22Rv1 (cell line): ENCODE measurements at regions not wholly inside any gene's neighbourhood (a gene's known extent, or its start where the extent isn't known, plus 50 kb on each side); places are given as distances from the start of the nearest gene placed in this dataset.

ENCODE experiments used
- H3K27ac ChIP-seq: fragments of 450-650 bp; 2 replicates; pipeline ENCODE4 v1.5.1; 2017
- ZFX ChIP-seq: fragments of 450-650 bp; IDR thresholded peaks from 2 replicates; pipeline ENCODE4 v1.6.1; 2017; ENCODE audit warnings: antibody characterized with exemption, borderline replicate concordance
- TF ChIP-seq, protein P1 (sequence below): fragments of 450-650 bp; IDR thresholded peaks from 2 replicates; pipeline ENCODE4 v1.5.1; 2017; ENCODE audit warnings: mild to moderate bottlenecking

DNA sequence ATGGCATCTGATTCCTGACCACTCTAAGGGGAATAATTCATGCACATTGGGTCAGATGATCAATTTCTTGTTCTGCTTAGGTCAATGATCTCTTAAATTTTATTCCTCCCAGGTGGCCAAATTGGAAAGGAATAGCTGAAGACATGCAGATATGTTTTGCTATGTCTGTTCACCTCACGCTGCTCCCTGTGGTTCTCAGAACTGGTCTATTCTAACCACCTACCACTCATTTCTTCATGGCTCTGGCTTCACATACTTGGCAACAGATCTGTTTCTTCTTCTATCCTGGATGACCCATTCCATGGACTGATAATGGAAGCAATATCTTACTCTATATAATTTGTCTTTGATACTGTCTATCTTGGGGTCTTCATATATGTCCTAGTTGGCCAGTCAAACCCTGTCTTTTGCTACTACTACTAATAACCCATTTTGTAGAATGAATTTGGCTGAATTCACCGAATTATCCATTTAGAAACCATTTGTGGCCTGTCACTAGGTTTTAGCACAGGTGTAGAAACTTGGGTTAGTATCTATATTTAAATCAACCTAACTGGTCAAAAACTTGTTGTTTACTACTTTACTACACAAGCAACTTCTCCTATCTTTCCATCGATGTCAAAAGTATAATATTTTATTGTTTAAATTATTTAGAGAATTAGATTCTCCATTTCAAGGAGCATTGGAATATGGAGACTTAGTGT is 650.9 kb downstream of the TLE4 start:
- TF ChIP-seq, protein P1, sequence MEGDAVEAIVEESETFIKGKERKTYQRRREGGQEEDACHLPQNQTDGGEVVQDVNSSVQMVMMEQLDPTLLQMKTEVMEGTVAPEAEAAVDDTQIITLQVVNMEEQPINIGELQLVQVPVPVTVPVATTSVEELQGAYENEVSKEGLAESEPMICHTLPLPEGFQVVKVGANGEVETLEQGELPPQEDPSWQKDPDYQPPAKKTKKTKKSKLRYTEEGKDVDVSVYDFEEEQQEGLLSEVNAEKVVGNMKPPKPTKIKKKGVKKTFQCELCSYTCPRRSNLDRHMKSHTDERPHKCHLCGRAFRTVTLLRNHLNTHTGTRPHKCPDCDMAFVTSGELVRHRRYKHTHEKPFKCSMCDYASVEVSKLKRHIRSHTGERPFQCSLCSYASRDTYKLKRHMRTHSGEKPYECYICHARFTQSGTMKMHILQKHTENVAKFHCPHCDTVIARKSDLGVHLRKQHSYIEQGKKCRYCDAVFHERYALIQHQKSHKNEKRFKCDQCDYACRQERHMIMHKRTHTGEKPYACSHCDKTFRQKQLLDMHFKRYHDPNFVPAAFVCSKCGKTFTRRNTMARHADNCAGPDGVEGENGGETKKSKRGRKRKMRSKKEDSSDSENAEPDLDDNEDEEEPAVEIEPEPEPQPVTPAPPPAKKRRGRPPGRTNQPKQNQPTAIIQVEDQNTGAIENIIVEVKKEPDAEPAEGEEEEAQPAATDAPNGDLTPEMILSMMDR: no peak
- TF ChIP-seq ZFX: no peak

DNA sequence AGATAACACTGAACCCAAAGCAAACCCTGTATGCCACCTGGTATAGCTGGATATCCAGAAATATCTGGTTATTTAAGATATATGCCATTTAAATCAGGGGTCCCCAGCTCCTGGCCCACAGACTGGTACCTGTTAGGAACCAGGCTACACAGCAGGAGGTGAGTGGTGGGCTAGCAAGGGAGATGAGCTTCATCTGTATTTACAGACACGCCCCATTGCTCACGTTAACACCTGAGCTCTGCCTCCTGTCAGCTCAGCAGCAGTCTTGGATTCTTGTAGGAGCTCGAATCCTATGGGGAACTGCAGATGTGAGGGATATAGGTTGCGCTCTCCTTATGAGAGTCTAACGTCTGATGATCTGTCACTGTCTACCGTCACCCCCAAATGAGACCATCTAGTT is 646.6 kb downstream of the TLE4 start:
- TF ChIP-seq, protein P1: no peak
- no peak for TF ChIP-seq ZFX
- H3K27ac ChIP-seq: no peak overlapping the region

More for the DNA sequence above, 650.9 kb downstream of the TLE4 start:
- H3K27ac ChIP-seq: no peak overlapping the region

DNA sequence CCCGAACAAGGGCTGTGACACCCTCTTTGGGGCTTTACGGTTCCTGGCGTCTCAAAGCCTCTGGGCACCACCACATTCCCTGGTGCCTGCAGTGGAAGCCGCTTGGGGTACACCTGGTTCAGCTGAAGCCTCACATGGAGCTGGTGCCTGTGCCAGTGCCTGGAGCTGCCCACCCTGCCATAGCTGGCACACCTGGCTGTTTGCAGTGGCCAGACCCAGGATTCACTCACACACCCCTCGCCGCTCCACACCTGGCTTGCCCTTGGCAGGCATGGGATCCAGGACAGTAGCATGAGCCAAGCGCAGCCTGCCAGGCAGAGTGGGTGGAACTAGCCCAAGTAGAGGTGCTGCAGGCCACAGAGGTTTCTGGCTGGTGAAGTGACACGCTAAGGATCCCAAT is 641.8 kb downstream of the TLE4 start:
- TF ChIP-seq, protein P1: no peak
- no peak for TF ChIP-seq ZFX

DNA sequence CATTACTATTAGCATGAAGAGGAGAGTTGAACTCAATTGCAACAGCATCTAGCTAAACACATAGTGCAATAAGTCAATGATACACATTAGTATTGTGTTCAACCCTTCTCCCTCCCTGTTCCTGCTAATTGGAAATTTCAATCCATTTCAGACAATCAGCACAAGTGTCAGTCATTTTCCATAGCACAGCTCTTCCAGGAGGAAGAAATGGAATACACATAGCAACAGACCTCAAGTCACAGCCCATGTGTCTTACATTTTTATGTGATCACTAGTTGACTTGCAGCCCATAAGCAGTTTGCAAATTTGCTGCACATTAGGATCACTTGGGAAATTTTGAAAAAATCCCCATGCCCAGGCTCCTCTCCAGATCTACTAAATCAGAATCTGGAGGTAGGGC is 636.9 kb downstream of the TLE4 start:
- TF ChIP-seq, protein P1: no peak
- no peak for TF ChIP-seq ZFX
- no peak overlapping the region for H3K27ac ChIP-seq

More for the DNA sequence above, 641.8 kb downstream of the TLE4 start:
- H3K27ac ChIP-seq: no peak overlapping the region

DNA sequence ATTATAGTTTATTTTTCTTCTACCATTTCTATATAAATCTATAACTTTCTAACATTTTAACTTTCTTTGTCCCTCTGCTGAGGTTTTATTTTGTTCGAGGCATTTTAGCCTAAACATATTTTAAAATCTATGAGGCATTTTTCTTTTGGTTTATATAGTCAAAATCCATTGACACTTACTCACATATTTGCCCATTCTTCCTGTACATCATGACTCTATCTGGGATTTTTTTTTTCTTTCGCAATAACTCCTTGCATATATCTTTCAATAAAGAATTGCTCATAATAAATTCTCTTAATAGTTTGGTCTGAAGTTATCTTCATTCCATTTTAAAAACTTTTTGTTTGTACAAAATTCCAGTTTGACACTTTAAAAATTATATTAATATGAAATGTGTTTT is 632.3 kb downstream of the TLE4 start:
- TF ChIP-seq, protein P1: no peak
- no peak for TF ChIP-seq ZFX
- no peak overlapping the region for H3K27ac ChIP-seq

DNA sequence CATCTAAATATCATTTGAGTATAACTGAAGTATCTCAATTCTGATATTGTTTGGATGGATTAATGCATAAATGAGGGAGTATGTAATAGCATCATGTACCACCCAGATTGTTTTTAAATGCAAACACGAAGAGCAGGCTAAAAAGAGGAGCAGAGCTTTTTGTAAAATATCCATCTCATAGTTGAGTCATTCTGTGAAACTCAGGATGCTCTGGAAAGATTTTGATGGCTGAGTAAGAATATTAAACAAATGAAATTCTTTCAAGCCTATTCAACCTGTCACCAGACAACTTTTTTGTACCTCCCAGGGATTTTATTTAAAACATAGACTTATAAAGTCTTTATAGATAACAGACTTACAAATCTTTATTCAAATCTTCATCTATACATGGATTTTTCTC is 625.9 kb downstream of the TLE4 start:
- H3K27ac ChIP-seq: no peak overlapping the region
- TF ChIP-seq, protein P1: no peak
- no peak for TF ChIP-seq ZFX

DNA sequence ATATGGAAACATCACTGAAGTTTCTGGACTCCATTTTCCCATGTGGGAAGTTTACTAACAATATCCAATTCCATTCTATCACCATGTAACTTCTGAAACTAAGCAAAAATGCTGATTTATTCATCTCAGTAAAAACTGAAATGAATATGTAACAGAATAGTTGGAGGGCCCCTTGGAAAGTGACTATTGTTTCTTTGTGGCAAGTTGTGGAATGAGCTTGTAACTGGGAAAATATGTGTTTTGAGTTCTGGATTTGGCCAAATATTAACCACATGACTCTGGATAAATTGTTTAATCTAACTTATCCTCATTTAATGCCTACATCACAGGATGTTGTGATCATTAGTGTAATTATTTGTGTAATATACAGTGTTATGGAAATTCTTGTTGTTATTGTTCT is 619.3 kb downstream of the TLE4 start:
- H3K27ac ChIP-seq: no peak overlapping the region
- no peak for TF ChIP-seq ZFX
- TF ChIP-seq, protein P1: no peak
